GM23248 (cell line): ENCODE measurements at regions not wholly inside any gene's neighbourhood (a gene's known extent, or its start where the extent isn't known, plus 50 kb on each side); places are given as distances from the start of the nearest gene placed in this dataset.

Source experiments
- EZH2 ChIP-seq: fragments of 200-600 bp; sonication (generic); IDR thresholded peaks from 2 replicates; pipeline ENCODE4 v1.6.1; 2018; ENCODE audit warnings: antibody characterized with exemption, mild to moderate bottlenecking; ENCODE audit not compliant: insufficient read depth, poor library complexity, severe bottlenecking
- EZH2phosphoT487 ChIP-seq: fragments of 200-600 bp; sonication (generic); IDR thresholded peaks from 2 replicates; pipeline ENCODE4 v1.6.1; 2018; ENCODE audit warnings: antibody characterized with exemption, moderate library complexity, mild to moderate bottlenecking, low read depth; ENCODE audit not compliant: insufficient read depth

DNA sequence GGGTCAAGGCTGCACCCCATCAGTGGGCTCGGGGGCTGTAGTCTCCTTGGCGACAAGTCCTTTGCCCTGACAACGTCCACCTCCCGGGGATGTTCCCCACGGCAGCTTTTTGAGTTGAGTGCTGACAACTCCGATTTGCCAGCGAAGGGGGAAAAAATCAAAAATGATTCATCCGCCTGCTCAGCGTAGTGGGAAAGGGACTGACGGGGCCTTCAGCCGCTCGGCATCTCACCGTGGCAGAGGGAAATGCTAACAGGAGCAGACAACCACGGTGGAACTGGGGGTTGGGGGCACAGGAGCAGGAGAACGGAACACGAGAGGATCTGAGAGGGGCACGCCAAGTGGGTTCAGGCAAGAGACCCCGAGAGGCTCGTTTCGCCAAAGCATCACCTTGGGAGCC, 173.7 kb downstream of the TFAP2C start:
- no peak for TF ChIP-seq EZH2phosphoT487
- TF ChIP-seq EZH2: no peak
